Stimulated activated CD4-positive, alpha-beta T cell treated with anti-CD3 and anti-CD28 coated beads, Interleukin-1b, Interleukin-23, amount 100 ng/mL, for 1 hour (primary cell): ENCODE measurements at regions not wholly inside any gene's neighbourhood (a gene's known extent, or its start where the extent isn't known, plus 50 kb on each side); places are given as distances from the start of the nearest gene placed in this dataset.
"Not testable (repeated sequence)": the region's sequence is repeated elsewhere in the genome, so short reads cannot be mapped to it uniquely, and the experiment has no call there.

Experiments used
- DNase-seq, 2 donors: peaks; one replicate each; pipeline ENCODE4 v3.0.0-alpha.2; 2020; ENCODE audit warnings: low read depth in 2 of 2

GRCh38 chr2:121132054-121132761, 152.8 kb downstream of the TFCP2L1 start:
- no peak for DNase-seq

DNA sequence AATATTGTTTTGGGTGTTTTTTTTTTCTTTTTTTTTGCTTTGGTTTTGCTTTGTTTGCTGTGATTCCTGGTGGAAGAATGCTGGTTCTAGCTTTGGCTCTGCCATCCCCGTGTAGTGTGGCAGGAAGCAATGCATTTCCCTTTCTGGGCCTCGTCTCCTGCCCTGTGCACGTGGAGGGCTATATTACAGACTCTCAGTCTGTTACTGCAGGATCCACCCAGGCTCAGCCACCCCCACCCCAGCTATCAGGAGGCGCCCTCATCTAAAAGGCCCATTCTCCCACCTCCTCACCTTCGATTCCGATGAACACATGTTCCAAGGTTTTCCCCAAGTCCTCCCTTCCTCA, 152.3 kb downstream of the TFCP2L1 start:
- no peak for DNase-seq

DNA sequence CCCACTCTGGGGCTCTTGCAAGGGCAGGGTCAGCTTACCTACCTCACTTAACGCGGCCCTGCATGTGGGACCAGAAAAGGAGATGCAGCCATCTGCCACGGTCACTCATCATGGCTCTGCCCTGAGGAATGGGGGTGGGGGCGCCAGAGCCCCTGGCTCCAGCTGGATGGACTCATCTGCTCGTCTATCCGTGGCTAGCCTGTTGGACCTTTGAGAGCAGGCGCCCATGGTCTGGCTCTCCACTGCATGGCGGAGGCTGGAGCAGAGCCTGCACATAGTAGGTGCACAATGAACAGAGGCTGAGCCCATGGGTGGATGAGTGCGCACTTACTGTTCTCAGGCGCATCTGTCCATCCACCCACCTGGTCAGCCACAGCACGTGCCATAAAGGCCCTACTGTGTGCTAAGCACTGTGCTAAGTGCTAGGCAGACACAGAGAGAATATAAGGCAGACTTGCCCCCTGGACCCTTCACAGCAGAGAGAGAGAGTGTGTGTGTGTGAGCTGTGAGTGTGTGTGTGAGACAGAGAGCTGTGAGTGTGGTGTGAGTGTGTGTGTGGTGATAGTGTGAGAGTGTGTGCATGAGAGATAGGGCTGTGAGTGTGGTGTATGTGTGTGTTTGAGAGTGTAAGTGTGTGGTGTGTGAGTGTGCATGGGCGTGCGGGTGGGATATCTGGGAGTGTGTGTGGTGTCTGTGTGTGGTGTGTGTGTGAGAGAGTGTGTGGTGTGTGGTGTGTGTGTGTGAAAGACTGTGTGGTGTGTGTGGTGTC, 151.3 kb downstream of the TFCP2L1 start:
- DNase-seq, result no peak

DNA sequence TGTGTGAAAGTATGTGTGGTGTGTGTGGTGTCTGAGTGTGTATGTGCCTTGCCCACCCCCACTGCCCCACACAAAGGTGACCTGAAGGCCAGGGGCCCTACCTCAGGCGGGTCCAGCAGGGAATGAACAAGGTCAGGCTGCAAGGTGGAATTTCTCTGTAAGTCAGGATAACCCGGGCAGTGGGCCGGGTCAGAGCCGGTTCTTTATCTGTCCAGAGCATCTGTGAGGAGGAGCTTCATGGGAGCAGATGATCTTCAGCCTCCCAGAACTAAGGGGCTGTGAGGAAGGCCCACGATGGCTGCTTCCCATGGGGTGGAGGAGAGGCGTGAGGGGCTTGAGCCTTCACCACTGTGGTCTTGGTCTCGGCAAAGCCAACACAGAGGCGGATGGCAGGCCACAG, 150.3 kb downstream of the TFCP2L1 start:
- DNase-seq, result no peak

DNA sequence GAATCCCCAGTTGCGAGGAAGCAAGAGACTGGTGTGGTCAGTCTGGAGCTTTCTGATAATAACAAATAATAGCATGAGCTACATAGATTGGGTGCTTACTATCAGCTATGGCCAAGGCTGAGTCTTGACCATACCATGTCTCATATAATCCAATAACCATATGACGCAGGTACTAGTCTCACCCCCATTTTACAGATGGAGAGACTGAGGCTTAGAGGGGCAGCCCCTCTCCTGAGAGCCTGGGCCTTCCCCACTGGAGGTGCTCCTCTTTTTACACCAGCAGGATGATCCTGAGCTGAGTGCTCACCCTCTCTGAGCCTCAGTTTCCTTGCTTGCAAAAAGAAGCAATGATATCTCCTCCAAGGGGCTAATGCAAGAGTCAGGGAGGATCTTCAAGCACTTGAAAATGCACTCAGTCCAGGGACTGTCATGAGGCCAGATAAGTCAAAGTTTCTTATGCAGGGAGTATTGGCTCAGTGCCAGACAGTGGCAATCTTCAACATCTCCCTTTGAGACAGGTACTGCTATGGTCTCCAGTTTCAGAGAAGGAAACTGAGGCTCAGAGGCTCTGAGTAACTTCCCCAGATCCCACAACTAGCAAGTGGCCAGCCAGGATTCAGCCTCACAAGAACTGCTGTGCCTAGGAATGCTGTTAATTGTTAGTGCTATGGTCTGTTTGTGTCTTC, 149.7 kb downstream of the TFCP2L1 start:
- DNase-seq, result no peak

DNA sequence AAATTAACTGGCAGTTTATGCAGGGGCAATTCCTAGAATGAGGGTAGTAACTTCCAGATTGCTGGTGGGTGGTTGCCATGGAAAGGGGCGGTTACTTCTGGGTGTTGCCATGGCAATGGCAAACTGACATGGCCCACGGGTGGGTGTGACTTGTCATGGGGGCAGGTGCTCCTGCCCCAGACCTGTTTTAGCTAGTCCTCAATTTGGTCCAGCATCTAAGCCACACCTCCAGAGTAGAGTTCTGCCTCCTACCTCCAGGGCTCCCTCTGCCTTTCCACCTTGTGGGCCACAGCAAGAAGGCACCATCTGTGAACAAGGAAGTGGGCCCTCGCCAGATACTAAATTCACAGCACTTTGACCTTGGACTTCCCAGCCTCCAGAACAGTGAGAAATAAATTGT, 148.7 kb downstream of the TFCP2L1 start:
- no peak for DNase-seq

GRCh38 chr2:121137571-121137970, 147.4 kb downstream of the TFCP2L1 start:
- no peak for DNase-seq

GRCh38 chr2:121140734-121141133, 144.3 kb downstream of the TFCP2L1 start:
- no peak for DNase-seq

DNA sequence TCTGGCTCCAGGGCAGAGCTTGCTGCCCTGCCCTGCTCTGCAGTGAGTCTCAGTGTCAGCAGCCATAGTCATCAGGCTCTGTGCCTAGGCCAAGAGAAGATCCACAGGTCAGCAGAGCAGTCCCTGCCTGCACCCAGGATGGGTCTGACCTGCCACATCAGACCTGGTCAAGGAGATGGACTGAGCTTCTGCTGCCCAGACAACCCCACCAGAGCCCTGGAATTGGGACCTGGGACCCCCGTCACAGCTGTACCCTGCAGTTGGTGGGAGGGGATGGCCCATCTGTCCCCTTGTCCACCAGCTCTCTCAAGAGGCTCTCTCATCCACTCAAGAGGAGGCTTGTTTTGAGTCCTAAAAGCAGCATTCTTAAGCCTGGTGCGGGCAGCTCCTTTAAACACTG, 142.6 kb downstream of the TFCP2L1 start:
- no peak for DNase-seq

GRCh38 chr2:121144111-121144510, 140.9 kb downstream of the TFCP2L1 start:
- no peak for DNase-seq

DNA sequence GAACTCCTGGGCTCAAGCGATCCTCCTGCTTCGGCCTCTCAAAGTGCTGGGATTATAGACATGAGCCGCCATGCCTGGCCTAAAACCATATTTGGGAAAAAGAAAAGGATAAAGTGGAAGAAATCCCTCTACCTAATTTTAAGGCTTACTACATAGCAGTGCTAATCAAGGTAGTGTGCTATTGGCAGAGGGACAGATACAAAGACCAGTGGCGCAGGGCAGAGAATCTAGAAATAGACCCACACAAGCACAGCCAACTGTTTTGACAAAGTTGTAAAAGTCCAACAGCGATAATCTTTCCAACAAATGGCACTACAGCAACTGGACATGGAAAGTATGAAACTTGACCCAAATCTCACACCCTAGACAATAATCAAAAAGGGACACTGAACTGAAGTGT, 138.4 kb downstream of the TFCP2L1 start:
- DNase-seq, result no peak

GRCh38 chr2:121147766-121148165, 137.2 kb downstream of the TFCP2L1 start:
- no peak for DNase-seq

DNA sequence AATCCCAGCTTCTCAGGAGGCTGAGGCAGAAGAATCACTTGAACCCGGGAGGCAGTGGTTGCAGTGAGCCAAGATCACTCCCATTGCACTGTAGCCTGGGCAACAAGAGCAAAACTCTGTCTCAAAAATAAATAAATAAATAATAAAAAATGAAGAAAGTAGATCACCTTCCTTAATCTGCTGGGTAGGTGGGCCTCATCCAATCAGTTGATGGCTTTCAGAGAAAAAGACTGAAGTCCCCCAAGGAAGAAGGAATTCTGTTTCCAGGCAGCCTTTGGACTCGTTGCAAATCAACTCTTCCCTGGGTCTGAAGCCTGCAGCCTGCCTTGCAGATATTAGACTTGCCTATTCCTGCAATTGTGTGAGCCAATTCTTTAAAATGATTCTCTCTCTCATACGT, 136.5 kb downstream of the TFCP2L1 start:
- no peak for DNase-seq

DNA sequence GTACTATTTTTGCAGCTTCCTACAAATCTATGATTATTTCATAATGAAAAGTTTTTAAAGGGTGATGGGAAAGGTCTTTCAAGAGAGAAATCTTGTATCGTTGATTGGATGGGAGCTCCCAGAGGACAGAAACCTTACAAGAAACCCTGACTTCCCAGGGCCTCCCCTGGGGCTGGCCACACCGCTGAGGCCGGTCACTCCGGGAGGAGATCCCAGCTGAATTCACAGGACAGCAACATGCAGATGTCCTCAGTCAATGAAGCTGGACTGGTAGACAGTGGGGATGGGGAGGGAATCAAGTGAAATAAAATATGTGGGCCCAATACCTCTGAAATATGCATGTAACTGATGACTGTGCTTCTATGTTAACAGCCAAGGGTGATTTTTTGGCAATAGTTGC, 135.6 kb downstream of the TFCP2L1 start:
- no peak for DNase-seq

DNA sequence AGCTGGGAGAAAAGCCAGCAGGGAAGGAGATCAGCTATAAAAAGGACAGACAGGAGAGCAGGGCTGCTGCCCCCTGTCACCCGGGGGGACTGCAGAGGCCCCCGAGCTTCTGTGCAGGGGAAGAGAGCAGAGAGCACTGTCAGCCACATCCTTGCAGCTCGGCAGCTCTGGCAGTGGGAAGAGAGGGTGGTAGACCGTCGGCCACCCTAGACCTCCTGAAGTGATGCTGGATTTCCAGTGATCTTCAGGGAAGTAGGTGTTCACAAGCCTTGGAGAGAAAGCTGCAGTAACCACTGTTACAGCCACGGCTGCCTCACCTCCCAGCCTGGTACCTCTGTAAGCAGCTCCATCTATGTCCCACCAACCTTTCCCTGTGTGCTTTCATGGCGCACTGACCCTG, 134.9 kb downstream of the TFCP2L1 start:
- DNase-seq, result no peak

GRCh38 chr2:121150713-121151112, 134.3 kb downstream of the TFCP2L1 start:
- no peak for DNase-seq

GRCh38 chr2:121151311-121152109, 133.5 kb downstream of the TFCP2L1 start:
- DNase-seq, result no peak

- DNase-seq, result no peak
Measured at GRCh38 chr2:121152861-121153260, 132.1 kb downstream of the TFCP2L1 start.

- DNase-seq, result no peak
Measured at GRCh38 chr2:121153516-121153915, 131.5 kb downstream of the TFCP2L1 start.

GRCh38 chr2:121155502-121156056, 129.4 kb downstream of the TFCP2L1 start:
- DNase-seq, result no peak

DNA sequence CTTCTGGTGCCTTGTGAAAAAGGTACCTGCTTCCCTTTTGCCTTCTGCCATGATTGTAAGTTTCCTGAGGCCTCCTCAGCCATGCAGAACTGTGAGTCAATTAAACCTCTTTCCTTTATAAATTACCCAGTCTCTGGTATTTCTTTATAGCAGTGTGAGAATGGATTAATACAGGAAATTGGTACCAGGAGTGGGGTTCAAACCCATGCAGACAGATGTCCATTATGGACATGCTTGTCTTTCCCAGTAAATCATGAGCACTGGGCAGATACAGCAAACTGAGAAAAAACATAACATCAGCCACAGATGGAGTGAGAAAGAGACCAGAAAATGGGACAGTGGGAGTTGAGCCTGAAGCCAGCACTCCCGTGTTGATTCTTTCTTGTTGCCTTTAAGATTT, 127.5 kb downstream of the TFCP2L1 start:
- DNase-seq, result not testable (repeated sequence)
